Limb (tissue), 2 donors: ENCODE measurements at regions not wholly inside any gene's neighbourhood (a gene's known extent, or its start where the extent isn't known, plus 50 kb on each side); places are given as distances from the start of the nearest gene placed in this dataset.

Experiments used
- DNase-seq, 2 donors: peaks; one replicate each; pipeline ENCODE4 v3.0.0-alpha.2; 2016; ENCODE audit errors: extremely low spot score in 2 of 2

DNA sequence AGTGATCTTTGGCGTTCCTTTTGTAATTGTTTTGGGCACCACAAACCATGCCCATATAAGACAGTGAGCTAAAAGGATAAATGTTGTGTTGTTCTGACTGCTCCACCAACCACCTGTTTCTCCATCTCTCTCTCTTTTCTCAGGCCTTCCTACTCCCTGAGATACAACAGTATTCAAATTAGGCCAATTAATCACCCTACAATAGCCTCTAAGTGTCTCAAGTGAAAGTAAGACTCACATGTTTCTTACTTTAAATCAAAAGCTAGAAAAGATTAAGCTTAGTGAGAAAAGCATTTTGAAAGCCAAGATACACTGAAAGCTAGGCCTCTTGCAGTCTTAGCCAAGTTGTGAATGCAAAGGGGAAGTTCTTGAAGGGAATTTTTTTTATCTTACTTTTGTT is 268.8 kb upstream of the NREP start:
- no peak for DNase-seq

DNA sequence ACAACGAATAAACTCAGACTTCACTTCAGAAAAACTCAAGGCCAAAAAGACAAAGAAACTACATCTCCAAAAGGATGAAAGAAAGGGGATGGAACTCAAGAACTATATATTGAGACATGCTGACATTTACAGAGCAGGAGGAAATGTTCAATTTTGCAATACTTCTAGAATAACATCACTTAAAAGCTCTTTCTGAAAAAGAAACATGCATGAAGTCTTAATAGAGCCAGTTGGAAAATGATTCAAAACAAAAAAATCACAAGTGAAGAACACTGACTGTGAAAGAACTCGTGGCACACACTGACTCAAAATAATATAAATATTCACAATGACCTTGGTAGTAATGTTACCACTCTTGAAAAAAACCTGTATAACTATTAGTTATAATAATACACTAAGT is 267.8 kb upstream of the NREP start:
- no peak for DNase-seq

DNA sequence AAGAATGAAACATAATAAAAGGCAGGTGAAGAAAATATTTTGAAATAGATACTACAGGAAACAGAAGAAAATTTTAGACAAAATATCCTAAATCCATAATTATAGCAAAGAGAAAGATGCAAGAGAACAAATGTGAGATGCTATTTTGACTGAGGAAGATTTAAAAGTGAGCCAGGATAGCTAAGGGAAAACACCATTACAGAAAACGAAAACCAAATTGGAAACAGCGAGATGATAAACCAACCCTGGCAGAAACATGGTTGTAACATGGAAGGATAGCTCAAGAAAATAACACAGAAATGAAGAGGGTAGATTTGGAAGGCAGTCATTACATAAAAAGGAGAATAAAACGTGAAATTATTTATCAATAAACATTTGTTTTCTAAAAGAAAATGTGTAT is 267.2 kb upstream of the NREP start:
- DNase-seq = no peak

- no peak for DNase-seq
These were observed 266.8 kb upstream of the NREP start for GRCh38 chr5:112023766-112024165.

- no peak for DNase-seq
These were observed 261.9 kb upstream of the NREP start for GRCh38 chr5:112018846-112019245.

- no peak for DNase-seq
These were observed 260.0 kb upstream of the NREP start for GRCh38 chr5:112016980-112017379.

DNA sequence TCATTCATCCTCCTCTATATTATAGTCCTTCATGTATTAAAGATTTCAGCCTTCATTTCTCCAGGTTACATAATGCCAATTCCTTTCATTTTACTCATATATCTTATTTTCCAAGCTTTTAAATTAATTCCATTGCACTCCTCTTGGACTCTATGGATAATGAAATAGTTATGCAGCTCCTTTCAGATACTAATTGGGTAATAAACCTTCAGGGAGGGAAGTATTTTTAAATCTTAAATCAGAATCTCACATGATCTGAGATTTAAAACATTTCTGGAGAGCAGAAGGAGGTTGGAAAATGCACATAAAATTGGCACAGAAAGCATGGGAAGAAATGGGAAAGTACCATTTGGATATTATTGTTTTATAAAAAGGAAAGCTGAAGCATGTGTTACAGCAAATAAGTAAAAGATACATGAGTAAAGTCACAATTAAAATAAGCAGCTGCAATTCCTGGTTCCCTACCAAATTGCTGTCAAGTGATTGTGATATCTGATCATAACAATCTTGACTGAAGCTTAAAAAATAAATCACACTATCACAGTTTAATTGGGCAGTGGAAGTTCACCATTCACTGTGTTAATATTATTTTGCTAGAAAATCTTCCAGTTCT is 257.9 kb upstream of the NREP start:
- peak in 1 of 2 donors; percentile 40 for DNase-seq

DNA sequence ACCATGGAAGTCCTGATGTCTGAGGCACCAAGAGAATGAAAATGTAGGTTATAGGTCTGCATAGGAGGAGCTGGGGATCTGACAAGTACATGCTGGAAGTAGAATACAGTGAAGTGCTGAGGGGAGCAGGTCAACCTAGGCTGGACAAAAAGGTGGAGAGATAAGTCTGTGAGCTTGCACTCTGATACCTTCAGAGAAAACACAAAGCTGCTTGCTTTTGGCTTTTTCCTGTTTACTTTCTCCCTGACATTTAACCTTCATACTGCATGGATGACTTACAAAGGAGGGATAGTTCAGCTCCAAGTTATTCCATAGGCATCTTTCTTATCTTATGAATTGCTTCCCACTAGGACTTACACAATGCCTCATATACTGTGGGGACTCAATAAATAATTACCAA is 256.7 kb upstream of the NREP start:
- DNase-seq = no peak

DNA sequence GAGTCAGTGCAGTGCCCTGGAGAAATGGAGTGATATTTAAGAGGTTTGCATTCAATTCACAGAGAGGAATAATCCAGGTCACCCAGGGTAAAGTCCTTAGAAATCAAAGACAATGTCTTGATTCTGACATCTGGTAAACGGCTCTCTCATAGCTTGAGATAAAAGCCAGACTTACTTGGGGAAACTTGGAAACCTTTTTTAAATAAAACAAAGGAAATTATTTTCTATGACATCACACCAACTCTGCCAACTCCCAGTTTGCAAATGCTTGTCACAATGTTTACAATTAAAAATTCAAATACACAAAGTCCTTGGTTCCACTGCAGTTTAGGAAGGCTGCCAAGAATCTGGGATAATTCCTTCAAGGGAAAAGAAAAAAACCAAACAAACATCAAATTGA is 255.1 kb upstream of the NREP start:
- DNase-seq = no peak

- DNase-seq = no peak
These were observed 253.5 kb upstream of the NREP start for GRCh38 chr5:112010475-112010874.

DNA sequence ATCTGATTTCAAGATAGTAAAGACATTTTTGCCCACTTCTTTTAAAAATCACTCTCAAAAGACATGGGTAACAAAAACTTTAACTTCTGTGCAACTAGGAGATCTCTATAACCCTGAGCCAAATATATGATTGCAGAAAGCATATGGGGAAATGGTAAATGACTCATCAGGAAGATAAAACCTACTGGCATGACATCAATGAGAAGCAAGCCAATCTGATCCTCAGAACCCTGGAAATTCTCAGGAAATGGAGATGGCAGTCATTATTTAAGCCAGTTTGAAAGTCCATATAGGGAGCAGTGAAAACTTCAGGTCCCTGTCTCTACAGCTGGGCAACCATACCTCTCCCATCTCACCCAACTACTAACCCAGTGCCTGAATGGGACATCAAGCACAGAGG is 249.7 kb upstream of the NREP start:
- no peak for DNase-seq

GRCh38 chr5:112005623-112005930 is 248.6 kb upstream of the NREP start:
- peak in 1 of 2 donors; percentile 36 for DNase-seq

- no peak for DNase-seq
These were observed 248.1 kb upstream of the NREP start for GRCh38 chr5:112004867-112005622.

- DNase-seq = no peak
These were observed 245.4 kb upstream of the NREP start for GRCh38 chr5:112002376-112002775.

GRCh38 chr5:111999286-111999685 is 242.3 kb upstream of the NREP start:
- no peak for DNase-seq

DNA sequence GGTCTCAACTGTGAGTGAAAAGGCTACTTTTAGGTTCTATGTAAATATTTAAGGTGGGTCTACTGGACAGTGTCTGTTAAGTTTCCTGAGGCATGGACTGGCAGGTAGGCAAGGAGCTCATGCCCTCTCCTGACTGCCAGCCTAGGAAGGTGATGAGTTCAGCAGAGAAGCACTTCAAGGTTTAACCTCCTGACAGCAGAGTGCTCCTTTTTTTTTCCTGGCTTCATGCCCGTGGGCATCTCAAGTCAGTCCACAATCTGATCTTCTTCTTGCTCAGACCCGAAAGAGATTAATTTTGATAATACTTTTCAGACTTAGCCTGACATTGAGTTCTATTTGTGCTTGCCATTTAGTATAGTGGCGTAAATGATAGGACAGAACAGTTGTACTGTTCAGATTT is 241.9 kb upstream of the NREP start:
- DNase-seq = no peak

- DNase-seq = no peak
These were observed 240.7 kb upstream of the NREP start for GRCh38 chr5:111997711-111998110.

- no peak for DNase-seq
These were observed 240.3 kb upstream of the NREP start for GRCh38 chr5:111997308-111997707.

DNA sequence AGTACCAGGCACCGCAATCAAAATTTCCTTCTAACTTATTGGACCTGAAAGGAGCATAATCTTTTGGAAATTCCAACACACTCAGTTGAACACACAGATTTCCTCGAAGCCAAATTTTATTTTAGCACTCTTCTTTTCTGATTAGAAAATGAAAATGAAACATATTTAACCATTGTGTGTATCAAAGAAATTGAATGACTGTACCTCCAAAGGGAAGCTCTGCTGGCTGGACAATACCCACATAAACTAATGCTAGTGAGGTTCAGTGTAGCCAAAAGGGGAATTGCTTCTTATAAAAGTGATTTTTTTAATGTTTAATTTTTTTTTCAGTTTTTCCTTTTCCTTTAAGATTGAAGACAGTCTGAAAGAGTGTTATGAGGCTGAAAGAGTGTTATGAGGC is 239.6 kb upstream of the NREP start:
- DNase-seq = no peak

DNA sequence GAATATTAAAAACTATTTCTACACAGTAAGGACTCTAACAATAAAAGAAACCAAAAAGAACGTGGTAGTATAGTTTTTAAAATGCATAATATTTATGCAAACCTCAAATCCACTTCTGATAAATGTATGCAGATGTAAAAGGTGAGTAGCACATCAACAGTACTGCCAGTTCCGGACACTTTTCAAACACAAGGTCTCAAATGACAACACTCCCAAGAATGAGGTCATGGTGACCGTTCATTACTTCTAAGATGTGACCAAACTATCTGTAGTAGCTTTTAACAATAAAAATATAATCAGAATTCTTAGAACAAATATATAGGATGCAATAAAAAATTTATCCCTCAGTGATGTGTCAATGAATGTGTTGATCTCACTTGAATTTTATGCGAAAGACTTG is 238.7 kb upstream of the NREP start:
- no peak for DNase-seq

GRCh38 chr5:111993242-111993641 is 236.2 kb upstream of the NREP start:
- DNase-seq = no peak

- no peak for DNase-seq
These were observed 227.1 kb upstream of the NREP start for GRCh38 chr5:111984044-111984443.

- no peak for DNase-seq
These were observed 226.5 kb upstream of the NREP start for GRCh38 chr5:111983459-111983858.

GRCh38 chr5:111977436-111977829 is 220.4 kb upstream of the NREP start:
- no peak for DNase-seq
